DND-41 (cell line): ENCODE measurements at regions not wholly inside any gene's neighbourhood (a gene's known extent, or its start where the extent isn't known, plus 50 kb on each side); places are given as distances from the start of the nearest gene placed in this dataset.
"Not testable (repeated sequence)": the region's sequence is repeated elsewhere in the genome, so short reads cannot be mapped to it uniquely, and the experiment has no call there.

Experiments
- ATAC-seq: fragments of 200-7000 bp; cut with Tn5 transposase; 3 replicates; pipeline ENCODE4 v1.9.1; 2021; ENCODE audit warnings: low read depth; ENCODE audit not compliant: insufficient read depth
- DNase-seq: peaks from one replicate; pipeline ENCODE4 v3.0.0-alpha.2; 2020
- H2AFZ ChIP-seq: 2 replicates; pipeline ENCODE4 v1.6.0; 2012; ENCODE audit warnings: low read depth, low read length
- H3K27ac ChIP-seq: 2 replicates; pipeline ENCODE4 v1.5.1; 2012; ENCODE audit warnings: low read length, inconsistent platforms
- H3K27me3 ChIP-seq: fragments of 200-600 bp; sonication (generic); 2 replicates; pipeline ENCODE4 v1.6.0; 2012; ENCODE audit warnings: low read length, mild to moderate bottlenecking, inconsistent platforms; ENCODE audit not compliant: insufficient read depth, poor library complexity
- H3K36me3 ChIP-seq: 2 replicates; pipeline ENCODE4 v1.5.1; 2012; ENCODE audit warnings: low read length, inconsistent platforms; ENCODE audit not compliant: insufficient read depth
- H3K4me1 ChIP-seq: 2 replicates; pipeline ENCODE4 v1.5.1; 2012; ENCODE audit warnings: mild to moderate bottlenecking, low read length; ENCODE audit not compliant: insufficient read depth
- H3K4me2 ChIP-seq: 2 replicates; pipeline ENCODE4 v1.6.0; 2012; ENCODE audit warnings: mild to moderate bottlenecking, moderate library complexity, low read length, inconsistent platforms; ENCODE audit not compliant: insufficient read depth
- H3K4me3 ChIP-seq, 2 experiments: fragments of 200-600 bp in 1 of 2; shearing (Covaris generic) in 1 of 2; 2 replicates each; pipeline ENCODE4 v1.5.1; 2012 to 2016; ENCODE audit warnings: inconsistent platforms in 2 of 2, low read length in 2 of 2, mild to moderate bottlenecking in 2 of 2, low read depth in 1 of 2, moderate library complexity in 1 of 2
- H3K79me2 ChIP-seq: 2 replicates; pipeline ENCODE4 v1.6.0; 2012; ENCODE audit warnings: low read length, inconsistent platforms; ENCODE audit not compliant: insufficient read depth
- H3K9ac ChIP-seq: 2 replicates; pipeline ENCODE4 v1.6.0; 2012; ENCODE audit warnings: low read depth, mild to moderate bottlenecking, inconsistent platforms, low read length, moderate library complexity
- H3K9me3 ChIP-seq: 2 replicates; pipeline ENCODE4 v1.5.1; 2012; ENCODE audit warnings: low read length, moderate library complexity, mild to moderate bottlenecking, inconsistent platforms; ENCODE audit not compliant: insufficient read depth, severe bottlenecking
- H4K20me1 ChIP-seq: 2 replicates; pipeline ENCODE4 v1.6.0; 2012; ENCODE audit warnings: low read length; ENCODE audit not compliant: insufficient read depth
- EZH2 ChIP-seq: IDR thresholded peaks from 3 replicates; pipeline ENCODE4 v1.6.1; 2012; ENCODE audit warnings: borderline replicate concordance, low read depth, mild to moderate bottlenecking, moderate library complexity, low read length, inconsistent platforms; ENCODE audit not compliant: severe bottlenecking
- TF ChIP-seq, protein P1 (sequence below): IDR thresholded peaks from 2 replicates; pipeline ENCODE4 v1.5.1; 2012; ENCODE audit warnings: borderline replicate concordance, low read length, moderate library complexity, mild to moderate bottlenecking; ENCODE audit not compliant: poor library complexity, severe bottlenecking; ENCODE audit errors: extremely low read depth

- Histone ChIP-seq H3K27ac (no peak overlapping the region), H3K9ac (no peak overlapping the region), H3K27me3 (no peaks in the 10 kb centered on the region), H3K4me3 (no peak overlapping the region), H3K79me2 (no peaks in the 10 kb centered on the region), H3K4me1 (no peaks in the 10 kb centered on the region), H3K36me3 (no peaks in the 10 kb centered on the region), H3K9me3 (peaks cover 17% of the 10 kb centered on the region), H2AFZ (no peak overlapping the region), H4K20me1 (no peaks in the 10 kb centered on the region), H3K4me2 (no peak overlapping the region)
- no peak for TF ChIP-seq EZH2
- TF ChIP-seq, protein P1, sequence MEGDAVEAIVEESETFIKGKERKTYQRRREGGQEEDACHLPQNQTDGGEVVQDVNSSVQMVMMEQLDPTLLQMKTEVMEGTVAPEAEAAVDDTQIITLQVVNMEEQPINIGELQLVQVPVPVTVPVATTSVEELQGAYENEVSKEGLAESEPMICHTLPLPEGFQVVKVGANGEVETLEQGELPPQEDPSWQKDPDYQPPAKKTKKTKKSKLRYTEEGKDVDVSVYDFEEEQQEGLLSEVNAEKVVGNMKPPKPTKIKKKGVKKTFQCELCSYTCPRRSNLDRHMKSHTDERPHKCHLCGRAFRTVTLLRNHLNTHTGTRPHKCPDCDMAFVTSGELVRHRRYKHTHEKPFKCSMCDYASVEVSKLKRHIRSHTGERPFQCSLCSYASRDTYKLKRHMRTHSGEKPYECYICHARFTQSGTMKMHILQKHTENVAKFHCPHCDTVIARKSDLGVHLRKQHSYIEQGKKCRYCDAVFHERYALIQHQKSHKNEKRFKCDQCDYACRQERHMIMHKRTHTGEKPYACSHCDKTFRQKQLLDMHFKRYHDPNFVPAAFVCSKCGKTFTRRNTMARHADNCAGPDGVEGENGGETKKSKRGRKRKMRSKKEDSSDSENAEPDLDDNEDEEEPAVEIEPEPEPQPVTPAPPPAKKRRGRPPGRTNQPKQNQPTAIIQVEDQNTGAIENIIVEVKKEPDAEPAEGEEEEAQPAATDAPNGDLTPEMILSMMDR = peak; percentile 35
- ATAC-seq (no peak), DNase-seq (no peak)
These were observed 154.4 kb upstream of the COX7C start for GRCh38 chr5:86463339-86463738.

GRCh38 chr5:86465052-86465838, 152.5 kb upstream of the COX7C start:
- no peaks in the 10 kb centered on the region for H3K79me2 ChIP-seq
- TF ChIP-seq, protein P1 = no peak
- peaks cover 17% of the 10 kb centered on the region for H3K9me3 ChIP-seq
- no peak for DNase-seq
- no peak overlapping the region for H3K27ac ChIP-seq
- H3K4me3 ChIP-seq = no peak overlapping the region
- H2AFZ ChIP-seq = no peak overlapping the region
- no peak overlapping the region for H3K4me2 ChIP-seq
- H3K36me3 ChIP-seq = no peaks in the 10 kb centered on the region
- H3K27me3 ChIP-seq = no peaks in the 10 kb centered on the region
- no peaks in the 10 kb centered on the region for H4K20me1 ChIP-seq
- no peaks in the 10 kb centered on the region for H3K4me1 ChIP-seq
- no peak for ATAC-seq
- H3K9ac ChIP-seq = no peak overlapping the region

DNA sequence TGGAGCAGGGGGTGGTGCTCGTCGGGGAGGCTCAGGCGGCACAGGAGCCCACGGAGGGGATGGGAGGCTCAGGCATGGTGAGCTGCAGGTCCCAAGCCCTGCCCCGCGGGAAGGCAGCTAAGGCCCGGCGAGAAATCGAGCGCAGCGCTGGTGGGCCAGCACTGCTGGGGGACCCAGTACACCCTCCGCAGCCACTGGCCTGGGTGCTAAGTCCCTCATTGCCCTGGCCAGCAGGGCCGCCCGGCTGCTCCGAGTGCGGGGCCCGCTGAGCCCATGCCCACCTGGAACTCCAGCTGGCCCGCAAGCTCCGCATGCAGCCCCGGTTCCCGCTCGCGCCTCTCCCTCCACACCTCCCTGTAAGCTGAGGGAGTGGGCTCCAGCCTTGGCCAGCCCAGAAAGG, 151.0 kb upstream of the COX7C start:
- not testable (repeated sequence) for H2AFZ ChIP-seq, H3K27ac ChIP-seq, H3K4me3 ChIP-seq, H3K36me3 ChIP-seq, DNase-seq, H3K4me2 ChIP-seq, H3K4me1 ChIP-seq, ATAC-seq, H3K9ac ChIP-seq, H3K79me2 ChIP-seq, H3K27me3 ChIP-seq, H4K20me1 ChIP-seq
- H3K9me3 ChIP-seq = peaks cover 17% of the 10 kb centered on the region

DNA sequence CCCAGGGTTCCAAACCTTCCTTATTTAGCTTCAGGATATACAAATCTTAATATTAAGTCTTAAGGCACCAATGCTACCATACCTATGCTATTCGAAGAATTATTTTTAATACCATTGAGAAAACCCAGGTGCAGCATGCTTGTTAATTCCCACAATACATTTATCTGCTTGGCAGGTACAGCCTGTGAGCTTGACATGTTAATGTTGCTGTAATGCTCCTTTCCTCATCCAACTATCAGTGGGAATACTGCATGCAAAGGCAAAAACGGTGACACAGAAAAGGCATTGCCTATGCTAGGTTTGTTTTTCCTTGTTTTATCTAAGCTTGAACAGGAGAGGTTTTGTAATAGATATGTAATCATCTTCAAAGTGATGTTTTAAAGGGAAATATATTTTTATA, 135.7 kb upstream of the COX7C start:
- TF ChIP-seq, protein P1 = no peak
- no peak for TF ChIP-seq EZH2
- Histone ChIP-seq H3K4me3 (no peak overlapping the region), H3K9ac (no peak overlapping the region), H3K9me3 (no peaks in the 10 kb centered on the region), H2AFZ (no peak overlapping the region), H3K4me1 (no peaks in the 10 kb centered on the region), H3K79me2 (no peaks in the 10 kb centered on the region), H3K27ac (no peak overlapping the region), H4K20me1 (no peaks in the 10 kb centered on the region), H3K27me3 (no peaks in the 10 kb centered on the region), H3K36me3 (no peaks in the 10 kb centered on the region), H3K4me2 (no peak overlapping the region)
- ATAC-seq (no peak), DNase-seq (no peak)
